T-helper 9 cell (primary cell): ENCODE measurements at regions not wholly inside any gene's neighbourhood (a gene's known extent, or its start where the extent isn't known, plus 50 kb on each side); places are given as distances from the start of the nearest gene placed in this dataset.
"Not testable (repeated sequence)": the region's sequence is repeated elsewhere in the genome, so short reads cannot be mapped to it uniquely, and the experiment has no call there.

ENCODE experiments used
- DNase-seq: peaks from one replicate; pipeline ENCODE4 v3.0.0-alpha.2; 2020

DNA sequence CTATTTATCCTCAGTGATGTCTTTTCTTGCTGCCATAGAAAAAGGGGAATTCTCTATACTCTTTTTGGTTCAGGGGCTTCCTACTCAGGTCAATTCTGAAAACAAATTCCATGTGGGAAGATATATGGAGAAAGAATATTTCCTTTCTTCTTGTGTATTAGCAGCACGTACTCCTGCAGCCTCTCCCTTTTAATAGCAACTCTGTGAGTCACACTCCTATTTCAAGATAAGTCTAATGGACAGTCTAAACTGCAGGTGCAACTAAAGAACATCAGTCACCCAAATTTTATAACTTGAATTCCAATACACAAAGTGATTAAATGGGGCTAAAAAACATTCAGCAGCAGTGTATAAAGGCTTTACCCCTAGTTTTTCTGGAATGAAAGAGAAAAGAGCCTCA is 942.2 kb downstream of the CNTNAP5 start:
- DNase-seq, result no peak

DNA sequence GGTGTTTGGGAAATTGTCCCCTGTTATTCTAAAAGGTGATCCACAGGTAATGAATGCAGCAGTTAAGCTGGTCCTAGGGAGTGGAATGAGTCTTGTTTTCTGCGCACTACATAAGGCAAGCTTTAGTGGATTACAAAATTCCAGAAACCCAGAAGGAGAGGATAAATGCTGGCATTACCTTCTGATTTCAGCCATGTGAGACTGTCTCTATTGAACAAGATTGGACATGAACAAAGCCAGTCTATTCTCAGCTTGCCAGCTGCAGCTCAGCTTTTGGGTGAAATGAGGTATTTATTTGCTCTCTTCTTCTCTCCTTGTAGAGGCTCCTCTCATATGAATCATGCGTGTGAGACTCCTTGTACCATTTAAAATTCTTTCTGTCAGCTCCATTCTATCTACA is 944.9 kb downstream of the CNTNAP5 start:
- no peak for DNase-seq

DNA sequence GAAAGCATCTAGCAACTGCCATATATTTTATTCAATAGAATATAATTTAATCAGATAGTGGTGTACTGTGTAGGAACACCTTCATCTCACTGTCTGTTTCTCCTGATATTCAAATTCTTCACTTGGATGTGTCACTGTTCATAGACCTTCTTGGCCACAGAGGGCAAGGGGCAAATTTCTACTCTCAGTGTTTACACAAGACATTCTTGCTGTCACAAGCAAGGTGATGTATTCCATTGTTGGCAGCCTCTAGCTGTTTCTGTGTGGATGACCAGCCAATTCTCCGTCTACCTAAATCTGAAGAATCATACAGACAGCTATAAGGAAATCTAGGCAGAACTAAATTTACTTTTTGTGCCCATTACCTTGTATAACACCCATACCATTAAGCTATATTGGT is 948.3 kb downstream of the CNTNAP5 start:
- DNase-seq, result no peak

DNA sequence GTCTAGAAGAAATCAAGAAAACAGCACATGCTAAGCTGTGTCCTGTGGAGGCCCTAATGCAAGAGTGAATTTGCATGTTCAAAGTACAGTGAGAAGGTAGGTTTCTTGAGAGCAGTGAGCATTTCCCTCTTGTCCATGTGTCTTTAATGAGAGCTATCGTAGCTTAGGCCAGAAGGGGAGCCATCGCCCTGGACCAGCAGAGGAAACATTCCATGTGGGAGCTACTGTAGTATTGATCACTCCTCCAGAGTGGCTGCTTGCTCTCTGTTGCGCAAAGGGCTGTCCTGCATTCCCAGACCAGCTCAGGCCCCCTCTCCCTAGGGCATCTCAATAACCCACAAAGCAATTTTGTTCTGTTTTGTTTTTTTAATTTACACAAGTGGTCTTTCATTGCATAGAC is 950.1 kb downstream of the CNTNAP5 start:
- DNase-seq, result no peak

- DNase-seq, result no peak
Observed at GRCh38 chr2:124975648-124976047, 950.6 kb downstream of the CNTNAP5 start.

GRCh38 chr2:124978597-124978996 is 953.5 kb downstream of the CNTNAP5 start:
- DNase-seq, result no peak

- no peak for DNase-seq
Observed at GRCh38 chr2:124983595-124983994, 958.5 kb downstream of the CNTNAP5 start.

- DNase-seq, result no peak
Observed at GRCh38 chr2:124985270-124985669, 960.2 kb downstream of the CNTNAP5 start.

GRCh38 chr2:124986136-124986535 is 961.0 kb downstream of the CNTNAP5 start:
- DNase-seq, result no peak

- not testable (repeated sequence) for DNase-seq
Observed at GRCh38 chr2:124986870-124987269, 961.8 kb downstream of the CNTNAP5 start.

DNA sequence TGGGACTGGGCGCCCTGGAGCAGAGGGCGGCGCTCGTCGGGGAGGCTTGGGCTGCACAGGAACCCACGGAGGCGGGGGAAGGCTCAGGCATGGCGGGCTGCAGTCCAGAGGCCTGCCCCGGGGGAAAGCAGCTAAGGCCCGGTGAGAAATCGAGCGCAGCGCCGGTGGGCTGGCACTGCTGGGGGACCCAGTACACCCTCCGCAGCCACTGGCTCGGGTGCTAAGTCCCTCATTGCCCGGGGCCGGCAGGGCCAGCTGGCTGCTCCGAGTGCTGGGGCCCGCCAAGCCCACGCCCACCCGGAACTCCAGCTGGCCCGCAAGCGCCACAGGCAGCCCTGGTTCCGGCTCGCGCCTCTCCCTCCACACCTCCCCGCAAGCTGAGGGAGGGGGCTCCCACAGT is 962.3 kb downstream of the CNTNAP5 start:
- DNase-seq, result not testable (repeated sequence)

DNA sequence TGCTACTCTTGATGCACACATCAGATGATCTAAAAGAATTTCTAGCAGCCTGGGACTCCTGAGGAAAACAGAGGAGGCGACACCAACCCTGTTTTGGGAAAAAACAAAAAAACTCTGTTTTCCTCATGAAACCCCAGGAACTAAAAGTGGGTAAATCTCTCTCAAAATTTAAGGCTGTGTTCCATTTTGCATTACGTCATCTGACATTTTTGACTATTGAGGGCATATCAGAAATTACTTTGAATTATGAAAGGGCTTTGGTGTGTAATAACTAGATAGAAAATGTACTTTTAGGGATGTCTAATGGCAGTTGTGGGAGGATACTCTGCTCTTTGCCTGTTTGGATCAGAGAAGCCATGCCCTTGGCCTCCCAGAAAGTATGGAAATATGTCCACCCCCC is 963.0 kb downstream of the CNTNAP5 start:
- no peak for DNase-seq

DNA sequence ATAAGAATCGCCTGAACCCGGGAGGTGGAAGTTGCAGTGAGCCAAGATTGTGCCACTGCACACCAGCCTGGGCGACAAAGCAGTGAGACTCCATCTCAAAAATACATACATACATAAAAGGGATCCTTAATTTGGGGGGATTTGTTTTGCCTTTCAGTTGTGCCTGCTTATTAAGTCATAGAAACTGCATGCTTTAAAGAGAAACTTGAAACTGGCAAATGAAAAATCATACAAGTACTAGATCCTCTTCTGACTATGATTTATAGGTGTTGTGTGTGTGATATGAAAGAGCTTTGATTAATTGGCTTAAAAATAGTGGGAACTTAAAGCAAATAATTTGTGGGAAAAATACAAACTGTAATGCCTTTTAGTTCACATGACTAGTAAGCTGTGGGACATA is 963.7 kb downstream of the CNTNAP5 start:
- no peak for DNase-seq

- no peak for DNase-seq
Observed at GRCh38 chr2:124993809-124994208, 968.7 kb downstream of the CNTNAP5 start.

- no peak for DNase-seq
Observed at GRCh38 chr2:124995185-124995912, 970.3 kb downstream of the CNTNAP5 start.

GRCh38 chr2:124996406-124996805 is 971.3 kb downstream of the CNTNAP5 start:
- no peak for DNase-seq

- no peak for DNase-seq
Observed at GRCh38 chr2:124999906-125000305, 974.8 kb downstream of the CNTNAP5 start.

- DNase-seq, result no peak
Observed at GRCh38 chr2:125004106-125004800, 979.2 kb downstream of the CNTNAP5 start.

DNA sequence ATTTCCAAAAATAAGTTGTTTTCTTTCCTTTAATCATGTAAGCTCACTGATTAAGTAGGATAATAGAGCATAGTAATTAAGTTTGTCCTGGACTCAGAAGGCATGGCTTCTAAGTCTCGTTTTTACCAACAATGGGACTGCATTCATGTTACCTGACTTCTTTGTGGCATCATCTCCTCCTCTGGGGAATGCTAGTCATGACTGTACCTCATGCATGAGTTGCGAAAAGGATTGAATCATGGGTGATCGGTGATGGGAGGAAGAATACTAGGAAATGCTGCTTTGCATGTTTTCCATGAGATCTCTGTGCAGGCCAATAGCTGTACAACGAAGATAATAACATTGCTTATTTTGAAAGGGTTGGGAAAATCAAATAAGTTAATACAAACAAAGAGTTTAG is 981.6 kb downstream of the CNTNAP5 start:
- no peak for DNase-seq

GRCh38 chr2:125028721-125029120 is 1003.6 kb downstream of the CNTNAP5 start:
- not testable (repeated sequence) for DNase-seq

GRCh38 chr2:125033871-125034270 is 1008.8 kb downstream of the CNTNAP5 start:
- no peak for DNase-seq

DNA sequence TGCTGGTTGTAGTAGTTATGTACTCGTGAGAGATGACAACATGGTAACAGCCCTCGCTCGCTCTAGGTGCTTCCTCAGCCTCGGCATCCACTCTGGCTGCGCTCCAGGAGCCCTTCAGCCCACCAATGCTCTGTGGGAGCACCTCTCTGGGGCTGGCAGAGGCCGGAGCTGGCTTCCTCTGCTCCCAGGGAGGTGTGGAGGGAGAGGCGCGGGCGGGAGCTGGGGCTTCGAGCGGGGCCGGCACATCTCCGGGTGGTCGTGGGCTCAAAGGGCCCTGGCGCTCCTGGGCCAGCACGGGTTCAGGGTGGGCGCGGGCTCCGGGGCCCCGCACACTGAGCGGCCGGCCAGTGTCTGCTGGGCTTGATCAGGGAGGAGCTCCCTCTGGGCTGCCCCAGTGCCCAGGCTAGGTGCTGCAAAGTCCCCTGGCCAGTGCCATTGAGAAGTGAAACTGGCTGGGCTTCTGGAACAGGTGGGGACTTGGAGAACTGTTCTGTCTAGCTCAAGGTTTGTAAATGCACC is 1012.1 kb downstream of the CNTNAP5 start:
- no peak for DNase-seq

DNA sequence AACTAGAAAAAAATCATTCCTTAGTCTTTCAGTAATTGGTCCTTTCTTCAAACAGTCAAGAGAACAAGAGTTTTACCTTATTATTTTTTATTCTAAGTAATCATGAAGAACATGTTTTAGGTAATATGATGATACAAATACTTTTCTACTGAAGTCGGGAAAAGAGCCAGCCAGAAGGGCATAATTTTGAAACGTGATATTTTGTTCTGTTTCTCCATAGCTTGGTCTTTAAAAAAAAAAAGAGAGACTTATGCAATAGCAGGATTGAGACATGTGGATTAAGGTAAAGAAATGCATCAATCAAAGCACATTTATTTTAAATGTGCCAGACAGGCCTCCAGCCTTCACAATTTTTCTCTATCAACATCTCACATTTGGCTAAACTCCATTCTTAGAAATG is 1016.8 kb downstream of the CNTNAP5 start:
- no peak for DNase-seq

- no peak for DNase-seq
Observed at GRCh38 chr2:125042727-125043126, 1017.6 kb downstream of the CNTNAP5 start.
